ENCODE measurements at regions not wholly inside any gene's neighbourhood (a gene's known extent, or its start where the extent isn't known, plus 50 kb on each side); places are given as distances from the start of the nearest gene placed in this dataset.

DNA sequence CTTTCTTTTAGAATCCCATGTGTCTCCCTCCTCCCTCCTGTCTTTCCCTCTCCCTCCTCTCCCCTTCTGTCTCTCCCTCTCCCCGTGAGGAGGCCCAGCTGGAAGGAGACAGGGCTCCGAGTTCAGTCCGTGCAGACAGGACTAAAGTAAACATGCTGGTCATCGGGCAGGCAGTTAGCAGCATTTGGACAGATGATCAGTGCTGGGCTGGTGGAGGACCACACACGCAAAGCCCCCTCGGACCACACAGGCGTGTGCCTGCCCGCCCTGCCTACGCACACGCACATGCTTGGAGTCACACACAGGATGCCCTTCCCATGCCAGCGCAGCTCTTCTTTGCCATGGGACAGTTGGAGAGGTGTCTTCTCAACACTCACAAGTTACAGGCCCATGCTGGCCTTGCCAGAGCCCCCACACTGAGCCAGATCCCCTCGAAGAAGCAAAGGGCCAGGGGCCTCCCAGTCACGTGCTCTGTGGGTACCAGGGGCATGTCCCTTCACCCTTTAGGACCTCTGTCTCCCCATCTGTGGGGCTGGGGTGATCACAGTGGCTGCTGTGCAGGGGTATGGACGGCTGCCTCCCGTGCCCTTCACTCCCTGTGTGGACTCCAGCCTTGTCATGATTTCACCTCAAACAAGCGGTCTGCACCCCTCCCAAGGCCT, 215.7 kb upstream of the FOXF1 start:
- FAIRE-seq (no peak), DNase-seq (ENCODE audit: low read depth, low spot score) (no peak), ATAC-seq (no peak)
- no peaks in the 10 kb centered on the region for H3K9me3 ChIP-seq (replicated peaks; ENCODE audit: control insufficient read depth, insufficient read depth, low read length)
- H3K79me2 ChIP-seq (ENCODE audit: control insufficient read depth, insufficient read depth, low read length), result no peaks in the 10 kb centered on the region
- H3K36me3 ChIP-seq (ENCODE audit: control insufficient read depth in 2 of 2, insufficient read depth in 2 of 2, low read length in 1 of 2), result no peaks in the 10 kb centered on the region
- POLR2A ChIA-PET, result no interaction called here
- H3K4me2 ChIP-seq (ENCODE audit: control insufficient read depth, insufficient read depth), result no peak overlapping the region
- H3K4me3 ChIP-seq, result no peak overlapping the region
- RAD21 ChIA-PET (ENCODE audit: unreplicated experiment), result no interaction called here
- CTCF ChIA-PET, result no interaction called here
- H3K4me1 ChIP-seq (ENCODE audit: control insufficient read depth, insufficient read depth, low read length), result no peaks in the 10 kb centered on the region
- SMC1A ChIA-PET (ENCODE audit: uncharacterized antibody, unreplicated experiment), result no interaction called here
- TF ChIP-seq, protein P1, sequence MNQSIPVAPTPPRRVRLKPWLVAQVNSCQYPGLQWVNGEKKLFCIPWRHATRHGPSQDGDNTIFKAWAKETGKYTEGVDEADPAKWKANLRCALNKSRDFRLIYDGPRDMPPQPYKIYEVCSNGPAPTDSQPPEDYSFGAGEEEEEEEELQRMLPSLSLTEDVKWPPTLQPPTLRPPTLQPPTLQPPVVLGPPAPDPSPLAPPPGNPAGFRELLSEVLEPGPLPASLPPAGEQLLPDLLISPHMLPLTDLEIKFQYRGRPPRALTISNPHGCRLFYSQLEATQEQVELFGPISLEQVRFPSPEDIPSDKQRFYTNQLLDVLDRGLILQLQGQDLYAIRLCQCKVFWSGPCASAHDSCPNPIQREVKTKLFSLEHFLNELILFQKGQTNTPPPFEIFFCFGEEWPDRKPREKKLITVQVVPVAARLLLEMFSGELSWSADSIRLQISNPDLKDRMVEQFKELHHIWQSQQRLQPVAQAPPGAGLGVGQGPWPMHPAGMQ (IDR thresholded peaks at IDR 0.05; ENCODE audit: borderline replicate concordance), result no peak
- TF ChIP-seq RCOR1 (conservative IDR thresholded peaks at IDR 0.05; ENCODE audit: low read depth, low read length), result no peak
- TF ChIP-seq SUZ12 (IDR thresholded peaks at IDR 0.05; ENCODE audit: unreplicated experiment), result no peak
- TF ChIP-seq PML (IDR thresholded peaks at IDR 0.05; ENCODE audit: low read length), result no peak
- no TSS peak for BruUV-seq (replicated peaks)
- H3K27ac ChIP-seq (ENCODE audit: control insufficient read depth, insufficient read depth), result no peak overlapping the region
- in situ Hi-C loops (cut with MboI), result no loop called here
- intact Hi-C loops (cut with micrococcal nuclease; ENCODE audit: unreplicated experiment), result no loop called here
- no peak overlapping the region for H2AFZ ChIP-seq (ENCODE audit: control insufficient read depth, low read depth, low read length)
- WGBS (ENCODE audit: insufficient coverage, insufficient replicate concordance, low lambda C conversion rate, missing lambda C conversion rate), result 16% methylated on average over 16 of the region's 16 CpGs
- peaks cover 4 to 11% of the 10 kb centered on the region in 2 experiments for H3K27me3 ChIP-seq (replicated peaks in 1 of 2; ENCODE audit: control insufficient read depth in 2 of 2, insufficient read depth in 2 of 2, low read length in 1 of 2)
- H3K9ac ChIP-seq (ENCODE audit: control insufficient read depth, insufficient read depth, low read length), result no peak overlapping the region
- no peaks in the 10 kb centered on the region for H4K20me1 ChIP-seq (ENCODE audit: control insufficient read depth, insufficient read depth)

DNA sequence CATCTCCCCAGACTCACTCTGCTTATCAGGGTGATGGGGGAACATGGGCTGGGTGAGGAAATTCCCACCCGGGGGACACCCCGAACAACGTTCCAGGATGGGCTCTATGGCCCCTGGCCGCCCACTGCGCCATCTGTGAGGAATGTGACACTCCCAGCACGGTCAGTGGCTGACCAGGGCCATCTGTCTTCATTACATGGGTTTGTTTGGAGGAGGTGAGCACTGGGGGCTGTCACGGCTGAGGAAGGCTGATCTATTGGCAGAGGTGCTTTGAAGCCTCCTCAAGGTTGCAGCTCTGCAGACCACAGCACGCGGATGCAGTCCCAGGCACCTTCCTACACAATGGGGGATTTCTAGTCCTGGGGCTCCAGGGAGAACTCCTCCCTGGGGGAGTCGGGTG, 214.1 kb upstream of the FOXF1 start:
- Histone ChIP-seq H3K9ac (ENCODE audit: control insufficient read depth, insufficient read depth, low read length) (no peak overlapping the region), H3K27me3 (replicated peaks in 1 of 2; ENCODE audit: control insufficient read depth in 2 of 2, insufficient read depth in 2 of 2, low read length in 1 of 2) (peaks cover 7 to 11% of the 10 kb centered on the region in 2 experiments), H3K36me3 (ENCODE audit: control insufficient read depth in 2 of 2, insufficient read depth in 2 of 2, low read length in 1 of 2) (no peaks in the 10 kb centered on the region), H3K4me2 (ENCODE audit: control insufficient read depth, insufficient read depth) (no peak overlapping the region), H3K9me3 (replicated peaks; ENCODE audit: control insufficient read depth, insufficient read depth, low read length) (no peaks in the 10 kb centered on the region; the same call in 2 of the 3 replicates), H3K4me1 (ENCODE audit: control insufficient read depth, insufficient read depth, low read length) (no peaks in the 10 kb centered on the region), H3K4me3 (no peak overlapping the region), H3K27ac (ENCODE audit: control insufficient read depth, insufficient read depth) (no peak overlapping the region), H4K20me1 (ENCODE audit: control insufficient read depth, insufficient read depth) (no peaks in the 10 kb centered on the region), H3K79me2 (ENCODE audit: control insufficient read depth, insufficient read depth, low read length) (no peaks in the 10 kb centered on the region), H2AFZ (ENCODE audit: control insufficient read depth, low read depth, low read length) (no peak overlapping the region)
- ChIA-PET POLR2A (no interaction called here), RAD21 (ENCODE audit: unreplicated experiment) (no interaction called here), CTCF (no interaction called here), SMC1A (ENCODE audit: uncharacterized antibody, unreplicated experiment) (no interaction called here)
- WGBS (ENCODE audit: insufficient coverage, insufficient replicate concordance, low lambda C conversion rate, missing lambda C conversion rate), result 11% methylated on average over 10 of the region's 10 CpGs
- ATAC-seq (no peak), DNase-seq (ENCODE audit: low read depth, low spot score) (no peak), FAIRE-seq (no peak)
- no TSS peak for BruUV-seq (replicated peaks)
- intact Hi-C loops (cut with micrococcal nuclease; ENCODE audit: unreplicated experiment) (no loop called here), in situ Hi-C loops (cut with MboI) (no loop called here)
- TF ChIP-seq, protein P2, sequence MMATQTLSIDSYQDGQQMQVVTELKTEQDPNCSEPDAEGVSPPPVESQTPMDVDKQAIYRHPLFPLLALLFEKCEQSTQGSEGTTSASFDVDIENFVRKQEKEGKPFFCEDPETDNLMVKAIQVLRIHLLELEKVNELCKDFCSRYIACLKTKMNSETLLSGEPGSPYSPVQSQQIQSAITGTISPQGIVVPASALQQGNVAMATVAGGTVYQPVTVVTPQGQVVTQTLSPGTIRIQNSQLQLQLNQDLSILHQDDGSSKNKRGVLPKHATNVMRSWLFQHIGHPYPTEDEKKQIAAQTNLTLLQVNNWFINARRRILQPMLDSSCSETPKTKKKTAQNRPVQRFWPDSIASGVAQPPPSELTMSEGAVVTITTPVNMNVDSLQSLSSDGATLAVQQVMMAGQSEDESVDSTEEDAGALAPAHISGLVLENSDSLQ (IDR thresholded peaks at IDR 0.05), result no peak
- TF ChIP-seq SREBF1 (IDR thresholded peaks at IDR 0.05; ENCODE audit: low read length) (no peak), ZSCAN29 (IDR thresholded peaks at IDR 0.05) (no peak), ASH2L (IDR thresholded peaks at IDR 0.05; ENCODE audit: borderline replicate concordance, low read depth) (no peak), EP300 (IDR thresholded peaks at IDR 0.05; ENCODE audit: borderline replicate concordance in 1 of 2, control insufficient read depth in 1 of 2, low read depth in 2 of 2, low read length in 2 of 2) (no peak), NR2F1 (conservative IDR thresholded peaks at IDR 0.05) (no peak)
- TF ChIP-seq, protein P3, sequence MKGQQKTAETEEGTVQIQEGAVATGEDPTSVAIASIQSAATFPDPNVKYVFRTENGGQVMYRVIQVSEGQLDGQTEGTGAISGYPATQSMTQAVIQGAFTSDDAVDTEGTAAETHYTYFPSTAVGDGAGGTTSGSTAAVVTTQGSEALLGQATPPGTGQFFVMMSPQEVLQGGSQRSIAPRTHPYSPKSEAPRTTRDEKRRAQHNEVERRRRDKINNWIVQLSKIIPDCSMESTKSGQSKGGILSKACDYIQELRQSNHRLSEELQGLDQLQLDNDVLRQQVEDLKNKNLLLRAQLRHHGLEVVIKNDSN (IDR thresholded peaks at IDR 0.05; ENCODE audit: borderline replicate concordance, extremely low read length, insufficient read depth, low read depth, low read length), result no peak
- TF ChIP-seq, protein P4, sequence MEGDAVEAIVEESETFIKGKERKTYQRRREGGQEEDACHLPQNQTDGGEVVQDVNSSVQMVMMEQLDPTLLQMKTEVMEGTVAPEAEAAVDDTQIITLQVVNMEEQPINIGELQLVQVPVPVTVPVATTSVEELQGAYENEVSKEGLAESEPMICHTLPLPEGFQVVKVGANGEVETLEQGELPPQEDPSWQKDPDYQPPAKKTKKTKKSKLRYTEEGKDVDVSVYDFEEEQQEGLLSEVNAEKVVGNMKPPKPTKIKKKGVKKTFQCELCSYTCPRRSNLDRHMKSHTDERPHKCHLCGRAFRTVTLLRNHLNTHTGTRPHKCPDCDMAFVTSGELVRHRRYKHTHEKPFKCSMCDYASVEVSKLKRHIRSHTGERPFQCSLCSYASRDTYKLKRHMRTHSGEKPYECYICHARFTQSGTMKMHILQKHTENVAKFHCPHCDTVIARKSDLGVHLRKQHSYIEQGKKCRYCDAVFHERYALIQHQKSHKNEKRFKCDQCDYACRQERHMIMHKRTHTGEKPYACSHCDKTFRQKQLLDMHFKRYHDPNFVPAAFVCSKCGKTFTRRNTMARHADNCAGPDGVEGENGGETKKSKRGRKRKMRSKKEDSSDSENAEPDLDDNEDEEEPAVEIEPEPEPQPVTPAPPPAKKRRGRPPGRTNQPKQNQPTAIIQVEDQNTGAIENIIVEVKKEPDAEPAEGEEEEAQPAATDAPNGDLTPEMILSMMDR (IDR thresholded peaks at IDR 0.05 in 2 of 3, conservative IDR thresholded peaks at IDR 0.05 in 1 of 3; ENCODE audit: control insufficient read depth in 2 of 3, extremely low read depth in 1 of 3, insufficient read depth in 1 of 3, low read depth in 3 of 3, low read length in 3 of 3), result no peak

Data from GM12878 (cell line).